K562 (cell line): ENCODE measurements at regions not wholly inside any gene's neighbourhood (a gene's known extent, or its start where the extent isn't known, plus 50 kb on each side); places are given as distances from the start of the nearest gene placed in this dataset.
"Not testable (repeated sequence)": the region's sequence is repeated elsewhere in the genome, so short reads cannot be mapped to it uniquely, and the experiment has no call there.

Experiments used
- ATAC-seq: fragments of 200-7000 bp; cut with Tn5 transposase; 3 replicates; pipeline ENCODE4 v1.9.1; 2020; ENCODE audit warnings: moderate library complexity
- BruUV-seq: library from RNA; stranded (reverse); fragments of 400-500 nt; replicated peaks from 2 replicates; lab custom pipeline; 2021; lab: Mats Ljungman, UMichigan
- CTCF ChIA-PET: fragments of 300-600 bp; formaldehyde crosslinking; extraction: SDS; loops from one replicate; lab custom pipeline; 2021; ENCODE audit warnings: low intra/inter-chr PET ratio; lab: Yijun Ruan, JAX
- POLR2A ChIA-PET: fragments of 300-600, 350-650 bp; sonication (Branson Sonifier 250); formaldehyde crosslinking; extraction: SDS; loops from one replicate; lab custom pipeline; 2021; ENCODE audit warnings: antibody characterized with exemption, inconsistent platforms; lab: Yijun Ruan, JAX
- DNase-seq, 4 experiments: peaks; one replicate each; pipeline versions ENCODE4 v3.0.0 to v3.0.0-alpha.2; 2011 to 2018; ENCODE audit warnings: low spot score in 3 of 4, mixed read lengths in 3 of 4; ENCODE audit errors: extremely low read depth in 1 of 4
- FAIRE-seq: peaks from 2 replicates; lab custom pipeline; 2011; peaks lifted over from hg19 to GRCh38; lab: Jason Lieb, UNC
- H2AFZ ChIP-seq: 2 replicates; pipeline ENCODE4 v1.6.0; 2011; ENCODE audit warnings: low read depth, low read length, control low read depth, inconsistent platforms
- H3K27ac ChIP-seq: fragments of 200-600 bp; 3 replicates; pipeline ENCODE4 v1.8.0; 2011; ENCODE audit warnings: low read depth, mild to moderate bottlenecking, control low read depth, inconsistent platforms, low read length, moderate library complexity, mixed read lengths; ENCODE audit errors: extremely low read depth
- H3K27me3 ChIP-seq, 2 experiments: fragments of 300-600 bp in 1 of 2; 2 replicates in 1 of 2; 3 replicates in 1 of 2; pipeline versions ENCODE4 v1.6.0 to v1.8.0; 2011; ENCODE audit warnings: inconsistent platforms in 2 of 2, low read length in 2 of 2, mild to moderate bottlenecking in 1 of 2, mixed read lengths in 1 of 2, moderate library complexity in 1 of 2; ENCODE audit not compliant: control insufficient read depth in 2 of 2, insufficient read depth in 2 of 2
- H3K36me3 ChIP-seq: fragments of 300-600 bp; 3 replicates; pipeline ENCODE4 v1.8.0; 2011; ENCODE audit warnings: mild to moderate bottlenecking, low read length, inconsistent platforms; ENCODE audit not compliant: control insufficient read depth, insufficient read depth
- H3K4me1 ChIP-seq, 2 experiments: fragments of 200-600 bp in 1 of 2; replicated peaks in 1 of 2; 2 replicates in 1 of 2; 3 replicates in 1 of 2; pipeline versions ENCODE4 v1.5.1 to v1.8.0; 2011; ENCODE audit warnings: inconsistent platforms in 2 of 2, low read length in 2 of 2, mild to moderate bottlenecking in 1 of 2, mixed read lengths in 1 of 2, moderate library complexity in 1 of 2; ENCODE audit not compliant: control insufficient read depth in 2 of 2, insufficient read depth in 2 of 2
- H3K4me2 ChIP-seq: 2 replicates; pipeline ENCODE4 v1.6.1; 2011; ENCODE audit warnings: low read length, control low read depth, inconsistent platforms, mixed read lengths; ENCODE audit not compliant: insufficient read depth
- H3K4me3 ChIP-seq: fragments of 200-600 bp; sonication (generic), shearing (Covaris generic); 2 replicates; pipeline ENCODE4 v1.5.1; 2016; ENCODE audit warnings: control low read depth, inconsistent platforms
- H3K79me2 ChIP-seq: fragments of 200-600 bp; 3 replicates; pipeline ENCODE4 v1.8.0; 2011; ENCODE audit warnings: low read length, inconsistent platforms; ENCODE audit not compliant: control insufficient read depth, insufficient read depth
- H3K9ac ChIP-seq, 2 experiments: 2 replicates each; pipeline versions ENCODE4 v1.6.0 to v1.6.1; 2011; ENCODE audit warnings: low read depth in 2 of 2, low read length in 2 of 2, control low read depth in 1 of 2, inconsistent platforms in 1 of 2, mild to moderate bottlenecking in 1 of 2, mixed read lengths in 1 of 2; ENCODE audit not compliant: insufficient read depth in 1 of 2
- H3K9me1 ChIP-seq: one replicate; pipeline ENCODE4 v1.6.0; 2011; ENCODE audit warnings: inconsistent platforms, mild to moderate bottlenecking, low read length, moderate library complexity; ENCODE audit not compliant: control insufficient read depth, insufficient read depth
- H3K9me3 ChIP-seq: replicated peaks from 2 replicates; pipeline ENCODE4 v1.5.1; 2011; ENCODE audit warnings: low read depth, low read length, inconsistent platforms; ENCODE audit not compliant: control insufficient read depth, insufficient read depth
- H4K20me1 ChIP-seq: replicated peaks from 2 replicates; pipeline ENCODE4 v1.6.1; 2011; ENCODE audit warnings: low read length, inconsistent platforms, mixed read lengths; ENCODE audit not compliant: control insufficient read depth, insufficient read depth
- WGBS: fragments of 100-300 bp; shearing (Covaris generic); methylation state at CpG from one replicate; pipeline ENCODE4 v1.1.6; 2016; ENCODE audit warnings: low coverage, mixed read lengths; ENCODE audit not compliant: insufficient coverage; ENCODE audit errors: missing lambda C conversion rate; 5-methylcytosine and 5-hydroxymethylcytosine counted together
- in situ Hi-C: fragments of 300-500 bp; cut with MboI; formaldehyde crosslinking; loops from 4 replicates; pipeline ENCODE4 v1.15.0; 2018; ENCODE audit warnings: inconsistent platforms, mixed read lengths
- intact Hi-C: fragments of 100-400 bp; cut with micrococcal nuclease; formaldehyde crosslinking; loops from 2 replicates; pipeline ENCODE4 v1.14.2; 2022

DNA sequence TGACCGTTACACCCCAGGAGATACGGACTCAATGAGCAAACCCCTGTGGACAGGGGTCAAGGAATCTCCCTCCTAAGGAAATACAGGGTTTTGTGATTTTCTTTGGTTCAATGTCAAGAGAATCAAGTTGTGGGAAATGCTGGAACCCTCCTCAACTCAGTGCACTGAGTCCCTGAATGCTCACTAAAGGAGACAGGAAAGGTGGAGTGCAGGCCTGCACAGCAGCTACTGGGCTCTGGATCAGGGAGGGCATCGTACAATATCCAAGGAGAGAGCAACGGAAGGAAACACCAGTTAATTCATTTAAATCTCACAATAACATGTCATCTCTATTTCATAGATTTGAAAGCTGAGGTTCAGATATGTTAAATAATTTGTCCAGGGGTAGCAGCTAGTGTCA, 263.5 kb upstream of the PLGLB1 start:
- H3K79me2 ChIP-seq, H3K4me3 ChIP-seq, BruUV-seq, FAIRE-seq, H3K36me3 ChIP-seq, H3K9ac ChIP-seq, ATAC-seq, H3K4me1 ChIP-seq, H3K9me1 ChIP-seq, H3K4me2 ChIP-seq, DNase-seq, H3K9me3 ChIP-seq, H2AFZ ChIP-seq, CTCF ChIA-PET, POLR2A ChIA-PET, H3K27ac ChIP-seq, in situ Hi-C loops, H3K27me3 ChIP-seq, intact Hi-C loops, H4K20me1 ChIP-seq: not testable (repeated sequence)
- WGBS: 0% methylated on average over 4 of the region's 4 CpGs

GRCh38 chr2:87290566-87291307, 269.1 kb upstream of the PLGLB1 start:
- H3K79me2 ChIP-seq, H3K27me3 ChIP-seq, CTCF ChIA-PET, H3K9me1 ChIP-seq, H3K4me2 ChIP-seq, DNase-seq, POLR2A ChIA-PET, H2AFZ ChIP-seq, H3K4me3 ChIP-seq, H3K4me1 ChIP-seq, H3K36me3 ChIP-seq, H4K20me1 ChIP-seq, in situ Hi-C loops, H3K9me3 ChIP-seq, BruUV-seq, intact Hi-C loops, FAIRE-seq, H3K27ac ChIP-seq, H3K9ac ChIP-seq: not testable (repeated sequence)
- ATAC-seq: peak; percentile 59; the same call in 2 of the 3 replicates
- 4% methylated on average over 3 of the region's 7 CpGs for WGBS

- H3K27me3 ChIP-seq, H3K9me1 ChIP-seq, BruUV-seq, H3K9me3 ChIP-seq, H3K27ac ChIP-seq, H3K36me3 ChIP-seq, CTCF ChIA-PET, H3K4me2 ChIP-seq, H3K4me1 ChIP-seq, H3K4me3 ChIP-seq, H2AFZ ChIP-seq, DNase-seq, in situ Hi-C loops, H3K9ac ChIP-seq, H4K20me1 ChIP-seq, ATAC-seq, intact Hi-C loops, H3K79me2 ChIP-seq: not testable (repeated sequence)
- FAIRE-seq: peak; percentile 49
- WGBS: 0% methylated on average over 6 of the region's 7 CpGs
- POLR2A ChIA-PET: interaction anchor here (0.7 kb wide), 1 partner anchor 964 kb away, joined by 4 read pairs; no protein-coding TSS in a partner anchor
These were observed 270.0 kb upstream of the PLGLB1 start for GRCh38 chr2:87291400-87292200.
